Ovary (tissue), 7 donors: ENCODE measurements at regions not wholly inside any gene's neighbourhood (a gene's known extent, or its start where the extent isn't known, plus 50 kb on each side); places are given as distances from the start of the nearest gene placed in this dataset.

Experiments used
- DNase-seq, 5 donors: peaks; one replicate each; pipeline ENCODE4 v3.0.0-alpha.2; 2019 to 2020
- H3K27ac ChIP-seq, 2 donors: fragments of 200-600 bp; one replicate each; pipeline versions ENCODE4 v1.5.1 to v1.8.0; 2019 to 2022
- H3K27me3 ChIP-seq: fragments of 200-600 bp; one replicate; pipeline ENCODE4 v1.8.0; 2022
- H3K36me3 ChIP-seq: fragments of 200-600 bp; sonication (generic); one replicate; pipeline ENCODE4 v1.5.1; 2019
- H3K4me1 ChIP-seq: one replicate; pipeline ENCODE4 v1.8.1; 2013; ENCODE audit warnings: mild to moderate bottlenecking, moderate library complexity; ENCODE audit not compliant: insufficient read depth
- H3K4me3 ChIP-seq: fragments of 200-600 bp; sonication (generic); one replicate; pipeline ENCODE4 v1.5.1; 2017
- H3K9me3 ChIP-seq, 2 donors: fragments of 200-600 bp in 1 of 2; sonication (generic) in 1 of 2; one replicate each; pipeline versions ENCODE4 v1.5.1 to v1.8.1; 2013 to 2019; ENCODE audit warnings: mild to moderate bottlenecking in 1 of 2, moderate library complexity in 1 of 2
- CTCF ChIP-seq, 3 donors: fragments of 450-650 bp in 2 of 3; fragments of 200-600 bp in 1 of 3; IDR thresholded peaks; one replicate each; pipeline versions ENCODE4 v1.5.1 to v1.8.0; 2016 to 2022; ENCODE audit warnings: antibody characterized with exemption in 3 of 3, mild to moderate bottlenecking in 1 of 3
- EP300 ChIP-seq: sonication (generic); formaldehyde crosslinking; IDR thresholded peaks from one replicate; pipeline ENCODE4 v1.6.1; 2017; ENCODE audit warnings: antibody characterized with exemption
- POLR2A ChIP-seq: fragments of 450-650 bp; IDR thresholded peaks from one replicate; pipeline ENCODE4 v1.6.1; 2017; ENCODE audit warnings: antibody characterized with exemption, mild to moderate bottlenecking, moderate library complexity
- WGBS, 3 donors: extraction: QIAGEN DNeasy Blood & Tissue Kit in 1 of 3; methylation state at CpG; one replicate each; pipeline versions ENCODE4 v1.1.5 to v1.1.7; 2013 to 2017; 5-methylcytosine and 5-hydroxymethylcytosine counted together
- intact Hi-C, 4 donors: fragments of 100-400 bp; cut with DNase I; formaldehyde crosslinking; loops; one replicate each; pipeline versions ENCODE4 v1.11.0 to v1.15.1; 2022 to 2023
- donor health status: DM: no; HTN: no; CAD: no; lungs with moderate emphysema.
- donor health status: DM: no; HTN: no; CAD: no.
- donor health status: Bipolar disorder and iron deficiency.
- donor health status: DM: no; HTN: no; CAD: no.
- donor health status: DM: yes; HTN: yes; CAD: no.

- DNase-seq, result no peak
- 49 to 61% (median 57%) methylated on average over 3 of the region's 3 CpGs for WGBS, 3 donors
- TF ChIP-seq POLR2A, result no peak
- H3K9me3 ChIP-seq, result no peaks in the 10 kb centered on the region
- intact Hi-C loops, result no loop called here
- no peaks in the 10 kb centered on the region for H3K27me3 ChIP-seq
- no peak overlapping the region for H3K4me3 ChIP-seq
- H3K36me3 ChIP-seq, result no peaks in the 10 kb centered on the region
- no peaks in the 10 kb centered on the region for H3K4me1 ChIP-seq
- no peak overlapping the region for H3K27ac ChIP-seq
Measured at GRCh38 chr10:92757711-92758104, 68.0 kb downstream of the HHEX start.

- H3K9me3 ChIP-seq, result no peaks in the 10 kb centered on the region
- no peaks in the 10 kb centered on the region for H3K36me3 ChIP-seq
- no peak overlapping the region for H3K4me3 ChIP-seq
- H3K27me3 ChIP-seq, result no peaks in the 10 kb centered on the region
- WGBS, 3 donors, result 95 to 99% (median 96%) methylated on average over 1 of the region's 1 CpG
- TF ChIP-seq CTCF (IDR thresholded peaks at IDR 0.05) (no peak), POLR2A (no peak), EP300 (no peak)
- DNase-seq, result no peak
- intact Hi-C loops, result no loop called here
- no peak overlapping the region for H3K27ac ChIP-seq
- H3K4me1 ChIP-seq, result no peaks in the 10 kb centered on the region
Measured at GRCh38 chr10:92758594-92758993, 68.8 kb downstream of the HHEX start.

GRCh38 chr10:92760609-92761008 lies 70.9 kb downstream of the HHEX start:
- intact Hi-C loops, result no loop called here
- DNase-seq, result no peak
- no peaks in the 10 kb centered on the region for H3K4me1 ChIP-seq
- no peak overlapping the region for H3K4me3 ChIP-seq
- H3K9me3 ChIP-seq, result no peaks in the 10 kb centered on the region
- WGBS, 3 donors, result 23 to 31% (median 27%) methylated on average over 1 of the region's 1 CpG
- H3K27ac ChIP-seq, result no peak overlapping the region
- no peaks in the 10 kb centered on the region for H3K27me3 ChIP-seq
- H3K36me3 ChIP-seq, result no peaks in the 10 kb centered on the region
- no peak for TF ChIP-seq CTCF (IDR thresholded peaks at IDR 0.05)
- TF ChIP-seq POLR2A, result no peak
- no peak for TF ChIP-seq EP300

GRCh38 chr10:92761571-92761970 lies 71.8 kb downstream of the HHEX start:
- WGBS, 3 donors, result 89 to 96% (median 89%) methylated on average over 4 of the region's 4 CpGs
- TF ChIP-seq EP300 (no peak), POLR2A (no peak), CTCF (IDR thresholded peaks at IDR 0.05) (no peak)
- Histone ChIP-seq H3K27me3 (no peaks in the 10 kb centered on the region), H3K4me1 (no peaks in the 10 kb centered on the region), H3K9me3 (no peaks in the 10 kb centered on the region), H3K36me3 (no peaks in the 10 kb centered on the region), H3K27ac (no peak overlapping the region), H3K4me3 (no peak overlapping the region)
- DNase-seq, result no peak
- intact Hi-C loops, result no loop called here

GRCh38 chr10:92763634-92764155 lies 73.9 kb downstream of the HHEX start:
- intact Hi-C loops, result no loop called here
- no peaks in the 10 kb centered on the region for H3K36me3 ChIP-seq
- WGBS, 3 donors, result 90 to 94% (median 90%) methylated on average over 4 of the region's 4 CpGs
- H3K27me3 ChIP-seq, result no peaks in the 10 kb centered on the region
- DNase-seq, result no peak
- H3K4me3 ChIP-seq, result no peak overlapping the region
- H3K9me3 ChIP-seq, result no peaks in the 10 kb centered on the region
- no peaks in the 10 kb centered on the region for H3K4me1 ChIP-seq
- TF ChIP-seq CTCF (IDR thresholded peaks at IDR 0.05) (no peak), EP300 (no peak), POLR2A (no peak)
- H3K27ac ChIP-seq, result no peak overlapping the region
